SK-N-DZ (cell line): ENCODE measurements at regions not wholly inside any gene's neighbourhood (a gene's known extent, or its start where the extent isn't known, plus 50 kb on each side); places are given as distances from the start of the nearest gene placed in this dataset.

Experiments used
- DNase-seq: peaks from one replicate; pipeline ENCODE4 v3.0.0-alpha.2; 2015; ENCODE audit warnings: low spot score

GRCh38 chr18:1928711-1929110 lies 642.6 kb downstream of the METTL4 start:
- DNase-seq = no peak

- DNase-seq = no peak
Measured at GRCh38 chr18:1929720-1930119, 641.6 kb downstream of the METTL4 start.

DNA sequence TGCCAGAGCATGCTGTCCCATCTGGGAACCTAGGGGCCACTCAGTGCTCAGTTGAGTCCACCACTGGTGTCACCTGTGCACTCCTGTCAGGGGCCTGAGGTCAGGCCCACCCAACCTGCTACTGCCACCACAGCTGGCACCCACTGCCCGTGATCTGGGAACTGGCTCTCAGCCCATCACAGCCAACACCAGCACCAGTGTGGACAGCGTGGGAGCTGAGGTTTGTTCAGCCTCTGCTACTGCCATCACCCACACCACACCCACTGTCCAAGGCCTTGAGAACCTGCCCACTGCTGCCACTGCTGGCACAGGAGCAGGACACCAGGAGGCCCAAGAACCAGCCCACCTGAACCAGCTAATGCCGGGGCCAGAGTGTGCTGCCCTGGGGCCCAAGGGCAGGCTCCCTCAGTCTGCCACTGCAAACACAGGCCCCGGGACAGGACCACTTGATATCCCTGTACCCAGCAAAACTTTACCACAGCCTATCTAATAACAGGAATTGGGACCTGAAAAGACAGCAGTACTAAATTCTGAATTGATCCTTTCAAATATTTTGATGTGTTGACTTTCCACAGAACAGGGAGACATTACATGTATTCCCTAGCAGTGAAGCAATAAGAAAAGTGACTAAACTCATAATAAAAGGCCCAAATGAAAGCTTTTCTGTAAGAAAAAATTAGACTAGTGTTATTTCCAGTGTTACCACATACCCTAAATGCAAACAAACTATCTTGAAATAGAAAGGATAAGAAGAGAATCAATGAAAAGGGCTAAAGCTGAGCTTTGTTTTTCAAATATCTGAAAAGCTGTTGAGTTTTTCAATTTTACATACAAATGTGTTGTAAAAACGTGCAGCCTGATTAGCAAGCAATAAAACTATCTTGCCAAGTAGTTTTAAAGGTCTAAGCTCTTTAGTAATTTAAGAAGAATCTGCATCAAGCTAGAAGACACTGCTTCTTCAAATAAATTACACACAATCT lies 640.7 kb downstream of the METTL4 start:
- DNase-seq = no peak

DNA sequence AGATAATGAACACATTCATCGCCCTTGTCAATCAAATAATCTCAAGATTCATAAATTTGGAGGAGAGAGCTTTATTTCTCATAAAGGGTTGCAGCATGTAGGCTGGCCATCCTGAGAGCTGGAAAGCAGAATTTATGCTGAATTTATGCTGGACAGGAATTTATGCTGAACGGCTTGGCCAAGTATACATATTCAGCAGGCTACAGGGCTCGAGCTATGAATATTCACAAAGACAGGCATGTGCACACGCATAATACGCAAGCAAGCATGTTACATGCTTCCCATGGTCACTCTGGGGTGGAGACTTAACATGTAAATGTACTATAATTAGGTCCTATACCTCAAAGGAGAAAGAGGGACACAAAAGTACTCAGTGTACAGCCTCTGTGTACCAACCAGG lies 618.8 kb downstream of the METTL4 start:
- no peak for DNase-seq

DNA sequence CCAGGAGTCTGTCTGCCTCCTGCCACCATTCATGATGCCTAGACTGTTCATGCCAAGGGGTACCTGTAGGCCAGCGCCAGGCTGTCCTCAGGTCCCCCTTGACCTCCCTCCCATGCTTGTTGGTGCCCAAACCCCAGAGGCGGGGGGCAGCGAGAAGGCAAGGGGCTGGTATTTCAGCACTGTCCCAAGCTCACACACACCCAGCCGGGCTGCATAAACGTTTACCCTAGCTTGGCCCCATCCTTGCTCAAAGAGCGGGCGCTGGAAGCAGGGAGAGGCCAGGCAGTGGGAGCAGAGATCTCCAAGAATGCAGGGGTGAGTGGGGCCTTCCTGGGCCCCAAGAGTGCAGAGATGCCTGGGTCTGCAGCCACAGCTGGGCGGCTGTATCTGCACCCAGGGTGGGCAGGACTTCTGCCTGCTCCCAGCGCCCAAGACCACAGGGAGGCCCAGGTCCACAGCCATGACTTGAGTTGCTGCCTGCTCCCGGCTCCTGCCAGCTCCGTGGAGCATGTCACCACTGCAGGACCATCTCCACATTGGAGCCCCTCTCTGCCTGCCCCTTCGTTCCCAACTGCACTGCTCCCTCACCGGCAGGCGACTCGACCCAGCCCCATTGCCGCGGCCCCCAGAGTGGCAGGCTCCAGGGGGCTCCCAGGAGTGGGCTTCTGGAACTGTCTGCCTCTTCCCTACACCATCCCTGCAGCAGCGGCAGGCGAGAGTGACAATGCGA lies 616.6 kb downstream of the METTL4 start:
- DNase-seq = no peak

GRCh38 chr18:1958798-1959197 lies 612.5 kb downstream of the METTL4 start:
- DNase-seq = no peak

DNA sequence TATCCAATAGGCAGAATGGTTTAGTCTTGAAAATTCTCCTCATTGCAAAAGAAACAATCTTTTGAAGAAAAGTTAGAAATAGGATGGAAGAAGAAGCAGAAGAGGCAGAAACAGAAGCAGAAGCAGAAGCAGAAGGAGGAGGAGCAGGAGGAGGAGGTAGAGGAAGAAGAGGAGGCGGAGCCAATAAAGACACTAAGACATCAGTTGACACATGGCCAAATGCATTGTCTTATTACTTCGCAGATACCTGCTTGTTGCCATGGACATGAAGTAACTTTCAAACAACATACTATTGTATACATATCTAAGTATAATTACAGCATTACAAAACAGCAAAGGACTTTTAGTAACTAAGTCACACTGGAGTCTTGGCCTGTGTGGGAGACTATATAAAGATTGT lies 606.3 kb downstream of the METTL4 start:
- DNase-seq = no peak

DNA sequence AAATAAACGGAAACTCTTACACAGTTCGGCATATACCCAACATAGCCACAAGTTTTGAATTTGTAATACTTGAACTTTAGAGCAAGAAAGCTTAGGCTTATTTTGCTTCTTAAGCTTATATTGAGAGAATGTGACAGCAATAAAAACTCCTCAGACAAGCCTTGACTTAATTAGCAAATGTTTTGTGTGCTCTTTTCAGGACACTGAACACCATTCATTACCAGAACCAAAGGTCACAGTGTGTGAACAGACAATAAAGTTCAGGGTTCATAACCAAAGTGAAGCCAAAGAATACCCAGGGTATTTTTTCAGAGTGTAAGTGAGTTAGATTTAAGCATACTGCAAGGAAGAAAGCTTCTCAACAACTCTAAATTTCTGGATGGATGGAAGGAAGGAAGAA lies 605.8 kb downstream of the METTL4 start:
- no peak for DNase-seq

- no peak for DNase-seq
Measured at GRCh38 chr18:1968801-1969498, 602.4 kb downstream of the METTL4 start.

DNA sequence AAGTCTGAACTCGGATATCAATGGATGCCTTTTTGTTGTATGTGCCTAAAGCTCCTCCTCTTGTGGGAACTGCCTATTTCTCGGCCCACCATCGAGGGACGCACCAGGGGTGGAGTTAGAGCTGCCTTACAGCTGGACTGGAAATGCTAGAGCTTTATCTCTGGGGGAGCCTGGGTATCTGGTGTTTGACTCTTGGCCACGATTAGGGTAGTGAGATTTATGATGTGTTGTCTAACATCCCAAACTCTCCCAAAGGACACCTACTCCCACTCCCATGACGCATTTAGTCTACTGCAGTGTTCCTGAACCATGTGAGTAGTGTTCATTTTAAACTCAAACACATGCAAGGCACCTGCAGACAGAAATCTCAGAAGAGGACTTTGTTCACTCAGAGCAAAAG lies 594.8 kb downstream of the METTL4 start:
- DNase-seq = no peak

DNA sequence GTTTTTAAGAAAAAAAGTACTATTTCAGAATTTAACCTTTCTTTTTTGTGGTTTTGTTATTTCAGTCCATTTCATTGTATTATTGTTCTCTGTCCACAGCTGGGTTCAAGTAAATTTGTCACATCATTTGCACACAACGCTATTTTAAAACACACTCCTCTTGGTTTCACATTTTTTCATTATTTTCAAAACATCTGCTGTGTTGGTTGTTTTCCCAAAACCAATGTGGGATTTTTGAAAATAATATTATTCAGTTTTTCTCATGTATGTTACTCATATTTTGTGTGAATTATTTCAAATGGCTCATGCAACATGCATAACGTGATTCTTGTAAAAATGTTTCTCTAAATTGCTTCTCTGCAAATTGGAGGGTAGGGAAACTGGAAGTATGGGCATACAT lies 589.2 kb downstream of the METTL4 start:
- DNase-seq = no peak

GRCh38 chr18:1983746-1984515 lies 587.4 kb downstream of the METTL4 start:
- no peak for DNase-seq

DNA sequence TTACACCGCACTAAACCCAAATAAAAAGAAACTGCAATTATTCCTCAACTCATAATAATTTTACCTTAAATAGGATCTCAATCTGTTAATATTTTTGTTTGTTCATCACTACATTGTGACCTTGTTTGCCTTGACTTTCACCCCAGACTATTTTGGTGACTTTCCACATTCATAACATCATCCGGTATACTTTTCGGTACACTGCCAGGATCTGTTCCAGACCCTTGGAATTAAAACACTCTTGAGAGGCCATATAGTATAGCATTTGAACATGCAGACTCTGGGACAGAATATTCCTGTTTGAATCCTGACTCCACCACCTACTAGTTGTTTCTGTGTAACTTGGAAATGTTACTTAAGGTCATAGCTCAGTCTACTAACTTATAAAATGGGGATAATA lies 577.4 kb downstream of the METTL4 start:
- no peak for DNase-seq

- no peak for DNase-seq
Measured at GRCh38 chr18:1994471-1994870, 576.8 kb downstream of the METTL4 start.

DNA sequence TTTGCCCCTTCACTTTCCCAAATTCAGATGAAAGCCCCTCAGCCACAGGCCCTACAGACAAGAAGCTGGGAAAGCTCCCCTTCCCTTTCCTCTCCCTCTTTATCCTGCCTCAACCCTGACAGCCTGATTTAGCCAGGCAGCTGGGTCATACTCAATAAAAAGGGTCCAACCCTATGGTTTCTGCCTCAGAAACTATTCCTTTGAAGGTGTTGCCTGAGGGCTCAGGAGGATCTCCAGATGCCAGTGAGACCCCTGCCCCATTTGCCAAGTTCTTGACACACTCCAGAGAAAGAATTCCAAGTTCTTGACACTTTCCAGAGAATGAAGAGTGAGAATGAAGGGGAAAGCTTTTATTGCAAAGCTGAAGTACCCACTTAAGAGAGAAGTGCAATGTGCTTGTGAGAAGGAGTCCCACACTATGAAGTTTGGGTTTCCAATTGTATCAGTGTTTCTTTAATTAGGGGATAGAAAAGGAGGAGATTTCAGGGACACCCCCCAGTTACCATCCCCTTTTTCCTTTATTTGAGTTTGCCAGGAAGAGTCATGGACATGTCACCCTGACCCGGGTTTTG lies 576.2 kb downstream of the METTL4 start:
- DNase-seq = no peak

DNA sequence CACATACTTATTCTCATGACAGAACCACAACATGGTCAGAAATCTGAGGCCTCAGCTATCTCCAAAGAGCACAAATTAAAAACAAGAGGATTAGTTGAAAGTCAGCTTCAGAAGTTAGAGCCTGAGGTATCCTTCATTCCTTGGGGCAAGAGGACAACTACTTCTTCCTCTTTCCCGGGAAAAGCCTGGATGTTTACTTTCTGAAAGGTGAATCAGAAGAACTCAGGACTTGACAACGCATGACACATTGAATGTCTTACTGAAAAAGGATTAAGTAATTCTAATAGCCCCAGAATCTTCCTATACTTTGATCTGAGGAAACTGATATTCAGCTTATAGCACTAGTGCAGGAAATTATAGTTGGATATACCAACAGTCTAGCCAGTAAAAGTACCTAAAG lies 573.2 kb downstream of the METTL4 start:
- no peak for DNase-seq

DNA sequence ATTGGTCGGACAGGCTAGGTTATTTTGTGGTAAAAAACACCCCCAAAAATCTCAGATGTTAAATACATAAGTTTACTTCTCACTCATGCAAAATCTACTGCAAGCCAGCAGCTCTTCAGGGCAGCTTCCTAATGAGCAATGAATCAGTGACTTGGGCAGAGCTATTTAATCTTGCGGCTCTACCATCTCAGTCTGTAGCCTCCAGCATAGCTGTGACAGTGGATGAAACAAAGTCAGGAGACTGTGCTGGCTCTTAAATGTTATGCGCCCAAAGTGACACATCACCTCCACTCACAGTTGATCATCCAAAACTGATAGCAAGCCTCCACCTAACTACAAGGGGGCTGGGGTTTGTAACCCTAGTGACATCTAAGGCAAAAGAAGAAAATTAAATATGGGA lies 571.9 kb downstream of the METTL4 start:
- DNase-seq = no peak

GRCh38 chr18:2002151-2002550 lies 569.2 kb downstream of the METTL4 start:
- DNase-seq = no peak

GRCh38 chr18:2002604-2003003 lies 568.7 kb downstream of the METTL4 start:
- DNase-seq = no peak

GRCh38 chr18:2009942-2010697 lies 561.2 kb downstream of the METTL4 start:
- DNase-seq = no peak
